ENCODE measurements at regions not wholly inside any gene's neighbourhood (a gene's known extent, or its start where the extent isn't known, plus 50 kb on each side); places are given as distances from the start of the nearest gene placed in this dataset.

GRCh38 chrX:155695419-155695818, 82.7 kb upstream of the TMLHE start:
- Histone ChIP-seq H3K79me2 (ENCODE audit: control insufficient read depth, insufficient read depth, low read length) (no peaks in the 10 kb centered on the region), H3K9me1 (ENCODE audit: control insufficient read depth, insufficient read depth, low read length) (no peaks in the 10 kb centered on the region), H3K36me3 (ENCODE audit: control insufficient read depth, insufficient read depth, low read length) (no peaks in the 10 kb centered on the region), H3K4me3 (no peak overlapping the region), H3K4me2 (ENCODE audit: insufficient read depth, low read length) (no peak overlapping the region), H3K9ac (ENCODE audit: insufficient read depth in 1 of 2, low read depth in 2 of 2, low read length in 2 of 2) (no peak overlapping the region), H2AFZ (ENCODE audit: low read depth, low read length) (no peak overlapping the region), H4K20me1 (replicated peaks; ENCODE audit: control insufficient read depth, insufficient read depth, low read length) (no peaks in the 10 kb centered on the region), H3K27me3 (ENCODE audit: control insufficient read depth in 2 of 2, insufficient read depth in 2 of 2, low read length in 2 of 2) (no peaks in the 10 kb centered on the region), H3K9me3 (replicated peaks; ENCODE audit: control insufficient read depth, insufficient read depth, low read depth, low read length) (no peaks in the 10 kb centered on the region), H3K4me1 (replicated peaks in 1 of 2; ENCODE audit: control insufficient read depth in 2 of 2, insufficient read depth in 2 of 2, low read length in 2 of 2) (no peaks in the 10 kb centered on the region), H3K27ac (ENCODE audit: extremely low read depth, low read depth, low read length) (no peak overlapping the region)
- CTCF ChIA-PET (ENCODE audit: low intra/inter-chr PET ratio) = no interaction called here
- intact Hi-C loops (cut with micrococcal nuclease) = no loop called here
- FAIRE-seq (no peak), ATAC-seq (no peak), DNase-seq (ENCODE audit: extremely low read depth in 1 of 4, low spot score in 3 of 4) (no peak)
- WGBS (ENCODE audit: insufficient coverage, low coverage, missing lambda C conversion rate) = 0% methylated on average over 1 of the region's 1 CpG
- no TSS peak for BruUV-seq (replicated peaks)
- in situ Hi-C loops (cut with MboI) = no loop called here
- POLR2A ChIA-PET = no interaction called here
- TF ChIP-seq ADNP (tag; IDR thresholded peaks at IDR 0.05) (no peak), MEIS2 (IDR thresholded peaks at IDR 0.05; ENCODE audit: partially characterized antibody) (no peak), UBTF (IDR thresholded peaks at IDR 0.05; ENCODE audit: borderline replicate concordance in 1 of 2, low read depth in 2 of 2, low read length in 2 of 2) (no peak), E4F1 (CRISPR knock-in tag; IDR thresholded peaks at IDR 0.05; ENCODE audit: borderline replicate concordance) (no peak), RAD51 (IDR thresholded peaks at IDR 0.05; ENCODE audit: borderline replicate concordance, low read depth) (no peak), ZNF316 (IDR thresholded peaks at IDR 0.05) (no peak), MAZ (CRISPR knock-in tag; conservative IDR thresholded peaks at IDR 0.05 in 1 of 2, IDR thresholded peaks at IDR 0.05 in 1 of 2) (no peak), RBM17 (IDR thresholded peaks at IDR 0.05; ENCODE audit: borderline replicate concordance, low read depth, low read length) (no peak), WHSC1 (IDR thresholded peaks at IDR 0.05; ENCODE audit: low read length) (no peak)
